Adipose tissue (tissue), 3 donors: ENCODE measurements at regions not wholly inside any gene's neighbourhood (a gene's known extent, or its start where the extent isn't known, plus 50 kb on each side); places are given as distances from the start of the nearest gene placed in this dataset.

ENCODE experiments used
- H3K27ac ChIP-seq: one replicate; pipeline ENCODE4 v1.5.1; 2013; ENCODE audit warnings: low read depth, low read length
- WGBS, 3 donors: extraction: QIAGEN DNeasy Blood & Tissue Kit; methylation state at CpG; one replicate each; pipeline ENCODE4 v1.1.7; 2013; 5-methylcytosine and 5-hydroxymethylcytosine counted together
- donor health status: healthy with polysubstance abuse.
- donor health status: Bipolar disorder and iron deficiency.
- donor health status: healthy.

GRCh38 chr10:78179886-78180705, 146.4 kb downstream of the RPS24 start:
- no peak overlapping the region for H3K27ac ChIP-seq
- WGBS, 3 donors: 69 to 78% (median 75%) methylated on average over 22 of the region's 22 CpGs

GRCh38 chr10:78181381-78182055, 147.9 kb downstream of the RPS24 start:
- 92 to 95% (median 93%) methylated on average over 6 of the region's 6 CpGs for WGBS, 3 donors
- H3K27ac ChIP-seq: no peak overlapping the region

DNA sequence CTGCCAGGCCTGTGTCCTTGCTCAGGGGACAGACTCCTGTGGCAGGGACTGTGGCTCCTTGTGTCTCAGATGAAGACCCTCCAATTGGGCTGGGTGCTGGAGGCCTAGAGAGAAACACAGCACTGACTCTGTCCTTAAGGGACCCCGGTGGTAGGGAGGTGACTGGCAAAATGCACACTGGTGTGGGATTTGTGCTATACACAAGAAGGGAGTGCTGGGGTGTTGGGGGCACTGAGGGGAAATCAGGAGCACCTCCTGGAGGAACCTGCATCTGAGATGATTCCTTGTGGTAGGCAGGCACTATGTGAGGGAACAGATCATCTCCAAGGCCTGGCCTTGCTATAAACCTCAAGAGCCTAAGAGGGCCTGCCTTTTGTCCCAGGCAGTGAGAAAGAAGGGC, 149.2 kb downstream of the RPS24 start:
- 91 to 97% (median 92%) methylated on average over 1 of the region's 1 CpG for WGBS, 3 donors

GRCh38 chr10:78184851-78185692, 151.4 kb downstream of the RPS24 start:
- H3K27ac ChIP-seq: no peak overlapping the region
- WGBS, 3 donors: 91 to 93% (median 92%) methylated on average over 19 of the region's 19 CpGs

More for the DNA sequence above, 149.2 kb downstream of the RPS24 start:
- H3K27ac ChIP-seq: no peak overlapping the region

- no peak overlapping the region for H3K27ac ChIP-seq
- WGBS, 3 donors: 72 to 78% (median 76%) methylated on average over 2 of the region's 2 CpGs
Measured at GRCh38 chr10:78185693-78186055, 152.0 kb downstream of the RPS24 start.

DNA sequence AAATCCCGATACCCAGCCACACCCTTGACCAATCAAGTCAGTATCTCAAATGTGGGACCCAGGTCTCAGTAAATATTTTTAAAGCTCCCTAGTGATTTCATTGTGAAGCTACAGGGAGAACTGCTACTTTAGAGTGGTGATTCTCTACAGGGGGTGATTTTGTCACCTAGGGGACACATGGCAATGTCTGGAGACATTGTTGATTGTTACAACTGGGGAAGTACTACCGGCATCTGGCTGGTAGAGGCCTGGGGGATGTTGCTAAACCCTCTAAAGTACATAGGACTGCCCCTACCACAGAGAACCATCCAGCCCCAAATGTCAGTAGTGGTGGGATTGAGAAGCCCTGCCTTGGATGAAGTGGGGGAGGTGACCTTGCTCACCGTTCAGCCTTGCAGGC, 152.9 kb downstream of the RPS24 start:
- 73 to 76% (median 76%) methylated on average over 3 of the region's 3 CpGs for WGBS, 3 donors

GRCh38 chr10:78187371-78187770, 153.7 kb downstream of the RPS24 start:
- WGBS, 3 donors: 89 to 98% (median 97%) methylated on average over 2 of the region's 2 CpGs
- H3K27ac ChIP-seq: no peak overlapping the region

More for the DNA sequence above, 152.9 kb downstream of the RPS24 start:
- no peak overlapping the region for H3K27ac ChIP-seq

DNA sequence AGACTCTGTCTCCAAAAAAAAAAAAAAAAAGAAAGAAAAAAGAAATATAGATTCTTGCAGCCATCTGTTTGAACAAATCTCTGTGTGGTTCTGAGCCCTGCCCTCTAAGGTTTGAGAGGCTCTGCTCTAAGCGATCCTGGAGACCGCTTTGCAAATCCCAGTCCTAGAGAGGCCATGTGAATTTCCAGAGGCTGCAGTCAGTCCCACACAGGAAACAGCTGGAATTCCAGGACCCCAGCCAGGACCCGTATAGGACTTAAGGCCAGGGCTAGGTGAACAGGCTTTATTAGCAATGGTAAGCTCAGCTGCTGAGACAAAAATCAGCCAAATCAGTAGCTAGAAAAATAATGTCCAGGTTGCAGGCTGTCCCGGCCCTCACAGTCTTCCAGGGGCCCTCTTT, 154.8 kb downstream of the RPS24 start:
- no peak overlapping the region for H3K27ac ChIP-seq
- 69 to 85% (median 78%) methylated on average over 4 of the region's 4 CpGs for WGBS, 3 donors

DNA sequence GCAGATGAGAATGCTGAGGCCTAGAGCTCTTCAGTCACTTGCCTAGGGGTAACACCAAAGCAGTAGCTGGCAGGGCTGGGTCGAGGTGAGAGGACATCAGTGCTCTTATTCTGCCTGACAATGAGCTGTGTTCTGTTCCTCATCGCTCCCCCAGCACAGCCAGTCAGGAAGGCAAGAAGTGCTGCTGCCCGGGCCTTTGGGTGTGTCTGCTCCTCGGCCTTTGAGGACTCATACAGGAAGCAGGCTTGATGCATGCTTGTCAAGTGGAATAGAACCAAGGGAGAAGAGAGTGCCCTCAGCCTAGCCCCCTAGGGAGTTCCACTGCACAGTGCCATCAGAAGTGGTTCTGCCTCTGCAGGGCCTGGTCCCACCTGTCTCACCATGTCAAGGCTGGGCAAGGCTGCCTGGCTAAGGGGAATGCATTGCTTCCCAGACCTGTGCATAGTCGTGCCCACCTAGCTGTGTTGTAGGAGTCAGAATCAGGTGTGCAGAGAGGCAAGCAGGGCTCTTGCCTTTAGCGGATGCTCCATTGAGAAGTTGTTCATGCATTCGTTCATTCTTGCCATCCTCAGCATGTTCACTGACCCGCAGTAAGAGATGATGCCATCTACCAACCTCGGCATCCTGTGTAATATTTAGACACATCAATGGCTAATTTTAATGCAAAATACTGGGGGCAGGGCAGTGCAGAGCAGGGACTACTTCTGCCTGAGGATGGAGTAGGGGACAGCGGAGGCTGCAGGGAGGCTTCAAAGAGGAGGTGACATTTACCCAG, 156.6 kb downstream of the RPS24 start:
- WGBS, 3 donors: 82 to 88% (median 82%) methylated on average over 10 of the region's 10 CpGs
- no peak overlapping the region for H3K27ac ChIP-seq

DNA sequence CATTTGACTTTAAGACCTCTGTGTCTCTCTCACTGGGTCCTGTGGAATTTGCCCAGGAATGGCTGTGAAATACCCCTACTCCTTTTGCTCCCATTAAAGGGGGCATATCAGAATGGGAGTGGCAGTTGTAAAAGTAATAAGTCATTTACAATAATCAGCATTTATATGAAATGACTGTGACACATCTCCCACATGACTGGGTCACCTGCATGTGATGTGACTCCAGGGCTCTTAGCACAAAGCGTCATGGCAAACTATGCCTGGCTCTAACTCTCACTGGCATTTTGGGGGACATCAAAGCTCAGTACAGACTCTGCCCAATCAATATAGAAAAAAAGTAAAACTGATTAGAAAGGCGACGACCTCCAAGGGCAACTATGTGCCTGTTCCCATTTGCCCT, 157.6 kb downstream of the RPS24 start:
- WGBS, 3 donors: 68 to 95% (median 92%) methylated on average over 3 of the region's 3 CpGs

GRCh38 chr10:78193189-78193588, 159.5 kb downstream of the RPS24 start:
- WGBS, 3 donors: 94 to 100% (median 96%) methylated on average over 1 of the region's 1 CpG
- no peak overlapping the region for H3K27ac ChIP-seq

More for the DNA sequence above, 157.6 kb downstream of the RPS24 start:
- no peak overlapping the region for H3K27ac ChIP-seq

DNA sequence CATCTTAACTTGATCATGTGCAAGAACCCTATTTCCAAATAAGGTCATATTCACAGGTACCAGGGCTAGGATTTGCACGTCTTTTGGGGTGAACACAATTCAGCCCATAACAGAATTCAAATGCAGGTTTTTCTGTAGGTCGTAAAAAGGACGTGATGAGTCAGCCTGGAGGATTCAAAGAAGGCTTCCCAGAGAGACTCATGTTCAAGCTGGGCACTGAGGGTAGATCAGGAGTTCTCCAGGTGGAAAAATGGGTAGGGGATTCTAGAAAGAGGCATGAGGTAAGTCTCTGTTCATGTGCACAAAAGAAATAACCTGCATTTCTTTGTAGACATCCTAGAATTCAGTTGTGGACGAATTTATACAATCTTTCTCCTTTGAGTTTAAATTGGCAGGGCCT, 160.4 kb downstream of the RPS24 start:
- no peak overlapping the region for H3K27ac ChIP-seq
- 77 to 93% (median 89%) methylated on average over 4 of the region's 4 CpGs for WGBS, 3 donors

DNA sequence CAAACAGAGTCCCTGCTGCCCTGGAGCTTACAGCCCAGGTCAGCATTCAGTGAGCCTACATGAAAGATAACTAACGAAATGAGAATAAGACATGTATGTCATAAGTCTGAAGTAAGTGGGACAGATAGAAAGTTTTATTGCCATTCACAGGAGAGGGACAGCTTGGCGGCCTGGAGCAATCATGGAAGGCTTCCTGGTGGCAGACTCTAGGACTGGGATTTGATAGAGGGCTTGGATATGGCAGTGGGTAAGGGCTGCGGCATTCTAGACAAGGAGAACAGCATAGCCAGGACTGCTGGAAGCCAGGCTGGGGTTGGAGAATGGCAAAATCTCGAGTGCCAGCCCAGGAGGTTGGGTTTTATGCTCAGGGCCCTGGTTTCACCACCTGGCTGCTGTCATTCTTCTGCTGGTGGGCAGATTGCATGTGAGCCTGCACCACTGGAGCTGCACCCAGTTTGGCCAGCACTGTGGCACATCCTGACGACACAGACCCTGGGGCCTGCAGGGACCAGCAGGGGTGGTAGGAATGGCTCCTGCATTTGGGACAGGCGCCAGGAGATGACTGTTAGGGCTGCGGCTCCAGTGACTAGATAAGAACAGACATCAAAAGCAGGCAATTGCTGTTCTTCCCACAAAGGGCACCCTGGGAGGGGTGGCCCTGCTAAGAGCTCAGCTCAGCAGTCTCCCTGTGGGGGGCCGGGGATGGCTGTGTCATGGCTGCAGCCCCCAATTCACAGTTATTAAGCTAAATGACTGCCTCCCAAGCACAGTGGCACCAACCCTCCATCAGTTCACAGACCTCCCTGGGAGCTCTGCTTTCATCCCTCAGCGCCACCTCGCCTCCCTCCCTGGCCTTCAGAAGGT, 161.1 kb downstream of the RPS24 start:
- no peak overlapping the region for H3K27ac ChIP-seq
- 83 to 88% (median 86%) methylated on average over 10 of the region's 10 CpGs for WGBS, 3 donors

DNA sequence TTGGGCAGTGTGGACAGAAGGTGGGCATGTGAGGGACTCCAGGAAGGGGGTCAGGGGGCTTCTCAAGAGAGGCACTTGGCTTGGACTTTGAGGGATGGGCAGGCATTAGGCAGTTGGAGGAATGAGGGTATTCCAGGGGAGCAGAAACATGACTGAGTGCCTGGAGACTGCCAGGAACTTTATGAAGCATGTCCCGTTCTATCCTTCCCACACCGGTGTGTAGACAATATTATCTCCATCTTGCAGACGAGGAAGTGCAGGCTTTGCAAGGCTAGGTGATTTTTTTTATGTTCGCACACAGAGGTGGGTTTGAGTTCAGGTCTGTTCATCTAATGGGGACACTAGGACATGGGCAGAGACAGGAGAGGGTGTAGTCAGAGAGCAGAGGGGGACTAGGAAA, 162.7 kb downstream of the RPS24 start:
- WGBS, 3 donors: 52 to 58% (median 56%) methylated on average over 4 of the region's 4 CpGs
- H3K27ac ChIP-seq: no peak overlapping the region

DNA sequence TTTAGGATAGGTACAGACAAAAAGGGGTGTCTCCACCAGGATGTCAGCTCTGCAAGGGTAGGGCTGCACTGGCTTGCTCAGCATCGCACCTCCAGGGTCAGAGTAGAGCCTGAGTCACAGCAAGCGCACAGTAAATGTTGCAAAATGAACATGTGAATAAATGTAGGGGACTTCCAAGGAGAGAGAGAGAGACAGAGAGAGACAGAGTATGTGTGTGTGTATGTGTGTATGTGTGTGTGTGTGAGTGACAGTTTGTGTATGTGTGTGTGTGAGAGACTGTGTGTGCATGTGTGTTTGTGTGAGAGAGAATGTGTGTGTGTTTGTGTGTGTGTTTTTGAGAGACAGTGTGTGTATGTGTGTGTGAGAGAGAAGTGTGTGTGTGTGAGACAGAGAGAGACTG, 163.3 kb downstream of the RPS24 start:
- no peak overlapping the region for H3K27ac ChIP-seq
- WGBS, 3 donors: 79 to 87% (median 85%) methylated on average over 2 of the region's 2 CpGs

- 72 to 94% (median 86%) methylated on average over 2 of the region's 2 CpGs for WGBS, 3 donors
- H3K27ac ChIP-seq: no peak overlapping the region
Measured at GRCh38 chr10:78197628-78198272, 164.1 kb downstream of the RPS24 start.
